Loucy (cell line): ENCODE measurements at regions not wholly inside any gene's neighbourhood (a gene's known extent, or its start where the extent isn't known, plus 50 kb on each side); places are given as distances from the start of the nearest gene placed in this dataset.

ENCODE experiments used
- H2AFZ ChIP-seq: fragments of 200-600 bp; sonication (generic); 2 replicates; pipeline ENCODE4 v1.6.0; 2016; ENCODE audit warnings: antibody characterized with exemption, mild to moderate bottlenecking, low read length, moderate library complexity
- H3F3A ChIP-seq: fragments of 200-600 bp; 2 replicates; pipeline ENCODE4 v1.6.0; 2016; ENCODE audit warnings: antibody characterized with exemption, low read depth, mild to moderate bottlenecking
- H3K27me3 ChIP-seq: fragments of 200-600 bp; sonication (generic); 2 replicates; pipeline ENCODE4 v1.6.1; 2014; ENCODE audit warnings: low read length, mild to moderate bottlenecking; ENCODE audit not compliant: insufficient read depth, poor library complexity, severe bottlenecking
- H3K36me3 ChIP-seq: fragments of 200-600 bp; sonication (generic); 2 replicates; pipeline ENCODE4 v1.6.1; 2016; ENCODE audit warnings: low read length; ENCODE audit not compliant: insufficient read depth
- H3K4me1 ChIP-seq: fragments of 200-600 bp; sonication (generic); 2 replicates; pipeline ENCODE4 v1.5.1; 2014; ENCODE audit warnings: low read length, mild to moderate bottlenecking; ENCODE audit not compliant: insufficient read depth, poor library complexity, severe bottlenecking
- H3K4me2 ChIP-seq: fragments of 200-600 bp; sonication (generic); 2 replicates; pipeline ENCODE4 v1.6.0; 2014; ENCODE audit warnings: antibody characterized with exemption, low read length, low read depth, mild to moderate bottlenecking; ENCODE audit not compliant: poor library complexity, severe bottlenecking
- H3K4me3 ChIP-seq: fragments of 200-600 bp; sonication (generic); 2 replicates; pipeline ENCODE4 v1.5.1; 2014; ENCODE audit warnings: low read length, mild to moderate bottlenecking, mixed read lengths; ENCODE audit not compliant: poor library complexity, severe bottlenecking
- H3K79me2 ChIP-seq: fragments of 200-600 bp; sonication (generic); 2 replicates; pipeline ENCODE4 v1.6.1; 2014; ENCODE audit warnings: low read length; ENCODE audit not compliant: insufficient read depth
- H3K9ac ChIP-seq: fragments of 200-600 bp; sonication (generic); 2 replicates; pipeline ENCODE4 v1.6.0; 2014; ENCODE audit warnings: mild to moderate bottlenecking, low read depth, low read length, moderate library complexity; ENCODE audit not compliant: poor library complexity, severe bottlenecking
- H3K9me2 ChIP-seq: fragments of 200-600 bp; sonication (generic); replicated peaks from 2 replicates; pipeline ENCODE4 v1.6.1; 2016; ENCODE audit warnings: low read depth, low read length, mixed read lengths
- H3K9me3 ChIP-seq: fragments of 200-600 bp; sonication (generic); 2 replicates; pipeline ENCODE4 v1.6.1; 2014; ENCODE audit warnings: mild to moderate bottlenecking, antibody characterized with exemption, low read length, low read depth; ENCODE audit not compliant: insufficient read depth
- H4K20me1 ChIP-seq: fragments of 200-600 bp; sonication (generic); 2 replicates; pipeline ENCODE4 v1.6.0; 2014; ENCODE audit warnings: antibody characterized with exemption, low read length, mild to moderate bottlenecking; ENCODE audit not compliant: insufficient read depth, poor library complexity, severe bottlenecking
- EZH2phosphoT487 ChIP-seq: fragments of 200-600 bp; IDR thresholded peaks from 2 replicates; pipeline ENCODE4 v1.6.1; 2018; ENCODE audit warnings: antibody characterized with exemption, mild to moderate bottlenecking, moderate library complexity, borderline replicate concordance
- TF ChIP-seq, protein P1 (sequence below): fragments of 200-600 bp; sonication (generic); conservative IDR thresholded peaks from 2 replicates; pipeline ENCODE4 v1.5.1; 2014; ENCODE audit warnings: mild to moderate bottlenecking, antibody characterized with exemption, low read length

DNA sequence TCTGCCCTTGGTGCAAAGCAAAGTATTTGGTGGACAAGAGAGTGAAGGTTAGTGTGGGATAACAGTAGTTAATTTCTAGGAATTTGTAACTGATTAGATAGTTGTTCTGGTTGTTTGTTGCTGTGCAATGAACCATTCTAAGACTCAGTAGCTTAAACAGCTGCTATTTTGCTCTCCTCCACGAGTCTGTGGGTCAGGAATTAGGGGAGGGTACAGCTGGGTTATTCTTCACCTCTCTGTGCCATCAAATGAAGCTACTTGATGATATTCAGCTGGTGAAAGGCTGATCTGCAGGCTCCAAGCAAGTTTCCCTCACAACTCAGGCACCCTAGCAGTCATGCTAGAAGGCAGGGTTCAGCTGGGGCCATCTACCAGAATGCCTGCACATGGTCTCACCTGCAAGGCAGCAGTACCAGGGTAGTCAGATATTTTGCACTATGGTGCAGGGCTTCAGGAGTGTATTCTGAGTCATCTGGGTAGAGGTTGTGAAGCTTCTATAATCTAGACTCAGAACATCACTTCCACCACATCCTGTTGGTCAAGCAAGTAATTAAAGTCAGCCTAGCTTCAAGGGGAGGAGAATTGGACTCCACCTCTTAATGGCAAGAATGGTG is 159.5 kb upstream of the SLC28A3 start:
- no peak overlapping the region for H3K9ac ChIP-seq
- H3K27me3 ChIP-seq, result no peaks in the 10 kb centered on the region
- H3K9me2 ChIP-seq, result no peaks in the 10 kb centered on the region
- H3K36me3 ChIP-seq, result no peaks in the 10 kb centered on the region
- no peaks in the 10 kb centered on the region for H3F3A ChIP-seq
- TF ChIP-seq EZH2phosphoT487, result no peak
- TF ChIP-seq, protein P1, sequence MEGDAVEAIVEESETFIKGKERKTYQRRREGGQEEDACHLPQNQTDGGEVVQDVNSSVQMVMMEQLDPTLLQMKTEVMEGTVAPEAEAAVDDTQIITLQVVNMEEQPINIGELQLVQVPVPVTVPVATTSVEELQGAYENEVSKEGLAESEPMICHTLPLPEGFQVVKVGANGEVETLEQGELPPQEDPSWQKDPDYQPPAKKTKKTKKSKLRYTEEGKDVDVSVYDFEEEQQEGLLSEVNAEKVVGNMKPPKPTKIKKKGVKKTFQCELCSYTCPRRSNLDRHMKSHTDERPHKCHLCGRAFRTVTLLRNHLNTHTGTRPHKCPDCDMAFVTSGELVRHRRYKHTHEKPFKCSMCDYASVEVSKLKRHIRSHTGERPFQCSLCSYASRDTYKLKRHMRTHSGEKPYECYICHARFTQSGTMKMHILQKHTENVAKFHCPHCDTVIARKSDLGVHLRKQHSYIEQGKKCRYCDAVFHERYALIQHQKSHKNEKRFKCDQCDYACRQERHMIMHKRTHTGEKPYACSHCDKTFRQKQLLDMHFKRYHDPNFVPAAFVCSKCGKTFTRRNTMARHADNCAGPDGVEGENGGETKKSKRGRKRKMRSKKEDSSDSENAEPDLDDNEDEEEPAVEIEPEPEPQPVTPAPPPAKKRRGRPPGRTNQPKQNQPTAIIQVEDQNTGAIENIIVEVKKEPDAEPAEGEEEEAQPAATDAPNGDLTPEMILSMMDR, result no peak
- no peak overlapping the region for H3K4me3 ChIP-seq
- no peak overlapping the region for H2AFZ ChIP-seq
- H4K20me1 ChIP-seq, result no peaks in the 10 kb centered on the region
- H3K4me1 ChIP-seq, result no peaks in the 10 kb centered on the region
- no peaks in the 10 kb centered on the region for H3K9me3 ChIP-seq
- H3K79me2 ChIP-seq, result no peaks in the 10 kb centered on the region
- H3K4me2 ChIP-seq, result no peak overlapping the region

DNA sequence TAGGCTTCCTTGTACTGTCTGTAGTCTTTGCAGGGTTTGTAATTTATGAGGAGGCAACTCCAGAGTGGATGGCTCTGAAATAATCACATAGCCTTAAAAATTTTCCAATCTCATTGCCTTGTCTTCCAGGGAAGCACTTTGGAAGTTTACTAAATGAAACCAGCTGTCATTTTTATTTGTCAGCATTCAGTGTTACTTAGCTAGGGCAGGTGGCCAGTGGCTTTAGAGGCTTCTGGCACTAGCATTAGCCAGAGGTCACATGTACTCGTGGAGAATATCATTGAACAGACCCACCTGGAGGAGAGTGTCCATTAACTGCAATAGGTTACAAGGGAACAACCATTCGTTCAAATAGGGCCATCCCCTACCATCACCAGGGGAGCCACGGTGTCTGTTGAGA is 160.3 kb upstream of the SLC28A3 start:
- Histone ChIP-seq H2AFZ (no peak overlapping the region), H3K4me1 (no peaks in the 10 kb centered on the region), H3K9me3 (no peaks in the 10 kb centered on the region), H3K27me3 (no peaks in the 10 kb centered on the region), H3K4me2 (no peak overlapping the region), H3K79me2 (no peaks in the 10 kb centered on the region), H4K20me1 (no peaks in the 10 kb centered on the region), H3K9ac (no peak overlapping the region), H3K4me3 (no peak overlapping the region), H3F3A (no peaks in the 10 kb centered on the region), H3K9me2 (no peaks in the 10 kb centered on the region), H3K36me3 (no peaks in the 10 kb centered on the region)
- no peak for TF ChIP-seq EZH2phosphoT487
- TF ChIP-seq, protein P1, result no peak

DNA sequence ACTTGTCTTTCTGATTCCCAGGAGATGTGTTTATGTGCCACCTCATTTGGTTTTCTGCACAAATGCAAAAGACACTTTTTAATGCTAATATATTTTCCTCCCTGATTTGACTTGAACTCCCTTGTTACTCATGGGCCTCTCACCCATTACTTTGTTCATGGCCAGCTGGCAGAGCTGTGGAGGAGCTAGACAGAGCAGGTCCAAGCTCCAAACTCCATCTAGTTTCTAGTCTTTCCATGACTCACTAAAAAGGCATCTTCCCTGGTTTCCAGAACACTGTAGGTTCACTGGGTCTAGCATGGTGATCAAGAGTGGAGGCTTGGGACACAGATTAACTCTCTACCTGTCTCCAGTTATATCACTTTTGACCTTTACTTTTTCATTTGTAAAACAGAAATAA is 161.0 kb upstream of the SLC28A3 start:
- H3K4me3 ChIP-seq, result no peak overlapping the region
- H3K36me3 ChIP-seq, result no peaks in the 10 kb centered on the region
- no peaks in the 10 kb centered on the region for H3F3A ChIP-seq
- H3K9me2 ChIP-seq, result no peaks in the 10 kb centered on the region
- no peaks in the 10 kb centered on the region for H3K9me3 ChIP-seq
- H4K20me1 ChIP-seq, result no peaks in the 10 kb centered on the region
- no peak overlapping the region for H2AFZ ChIP-seq
- no peaks in the 10 kb centered on the region for H3K4me1 ChIP-seq
- H3K79me2 ChIP-seq, result no peaks in the 10 kb centered on the region
- no peak overlapping the region for H3K4me2 ChIP-seq
- H3K9ac ChIP-seq, result no peak overlapping the region
- no peaks in the 10 kb centered on the region for H3K27me3 ChIP-seq
- TF ChIP-seq, protein P1, result no peak
- TF ChIP-seq EZH2phosphoT487, result no peak
